DMS 273 treated with DMSO at 0.1 percent for 48 hours (cell line): ENCODE measurements at regions not wholly inside any gene's neighbourhood (a gene's known extent, or its start where the extent isn't known, plus 50 kb on each side); places are given as distances from the start of the nearest gene placed in this dataset.

Experiments used
- DNase-seq: peaks from one replicate; lab custom pipeline; 2025; lab: John Stamatoyannopoulos, UW

DNA sequence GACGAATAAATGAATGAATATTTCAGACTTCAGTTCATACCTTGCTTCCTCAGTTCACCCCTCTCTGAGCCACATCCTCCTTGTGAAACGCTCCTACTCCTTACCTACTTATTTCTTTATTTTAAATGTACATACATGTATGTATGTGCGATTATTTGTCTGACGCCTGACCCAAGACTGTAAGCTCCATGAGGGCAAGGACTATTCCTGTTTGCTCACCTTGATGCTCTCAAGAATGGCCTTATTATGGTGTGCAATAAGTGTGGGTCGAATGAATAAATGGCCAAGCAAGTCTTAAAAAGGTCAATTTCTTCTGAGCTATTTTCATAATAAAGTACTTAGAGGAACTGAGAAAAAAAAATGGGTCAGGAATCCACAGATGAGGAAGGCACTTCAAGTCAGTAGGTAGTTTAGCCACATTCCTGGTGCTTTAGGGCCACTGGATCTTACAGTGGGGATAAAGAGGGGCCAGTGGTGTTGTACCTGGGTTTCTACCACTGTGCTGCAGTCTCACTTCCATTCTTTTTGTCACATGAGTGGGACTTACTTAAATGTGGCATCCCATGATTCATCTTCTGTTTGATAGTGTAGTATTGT is 74.7 kb downstream of the SDC1 start:
- no peak for DNase-seq

- no peak for DNase-seq
Observed at GRCh38 chr2:20149703-20150030, 75.3 kb downstream of the SDC1 start.

- DNase-seq, result peak; percentile 37
Observed at GRCh38 chr2:20148923-20149702, 75.8 kb downstream of the SDC1 start.

DNA sequence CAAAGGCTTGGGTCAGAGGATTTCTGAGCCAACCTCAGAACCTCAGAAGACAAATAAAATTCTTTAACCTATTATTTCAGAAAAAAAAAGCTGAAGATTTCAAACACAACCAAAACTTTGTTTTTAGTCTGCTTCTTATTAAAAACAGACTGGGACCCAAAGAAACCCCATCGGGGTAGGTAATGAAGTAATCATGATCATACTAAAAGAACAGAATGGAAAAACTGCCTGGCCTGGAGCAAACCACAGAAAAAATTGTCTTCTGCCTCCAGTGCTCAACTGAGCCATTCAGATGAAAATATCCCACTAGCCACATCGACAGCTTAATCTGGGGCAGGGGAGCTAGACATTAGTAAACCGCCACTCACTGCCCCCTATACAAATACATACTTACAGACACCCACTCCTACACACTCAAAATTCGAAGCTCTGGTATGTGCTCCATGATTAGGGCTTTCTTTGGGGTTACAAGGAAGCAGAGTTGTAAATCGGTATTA is 76.5 kb downstream of the SDC1 start:
- no peak for DNase-seq

- DNase-seq, result no peak
Observed at GRCh38 chr2:20147351-20147750, 77.6 kb downstream of the SDC1 start.

DNA sequence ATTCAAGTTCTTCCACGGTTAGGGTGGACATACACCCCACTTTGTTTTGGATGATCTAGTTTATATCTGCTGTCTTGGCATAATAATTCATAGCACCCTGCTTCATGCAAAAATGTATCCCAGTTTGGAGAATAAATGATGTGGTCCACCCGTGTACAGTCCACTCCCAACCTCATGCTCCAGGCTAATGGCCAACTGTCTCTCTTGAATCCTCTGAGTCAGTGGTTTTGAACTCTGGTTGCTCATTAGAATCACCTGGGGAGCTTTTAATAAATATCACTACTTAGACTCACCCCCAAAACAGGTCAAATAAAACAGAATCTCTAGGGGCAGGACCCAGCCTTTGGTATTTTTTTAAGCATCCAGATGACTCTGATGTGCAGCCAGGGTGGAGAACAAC is 78.5 kb downstream of the SDC1 start:
- DNase-seq, result no peak

- DNase-seq, result no peak
Observed at GRCh38 chr2:20145497-20146193, 79.3 kb downstream of the SDC1 start.

DNA sequence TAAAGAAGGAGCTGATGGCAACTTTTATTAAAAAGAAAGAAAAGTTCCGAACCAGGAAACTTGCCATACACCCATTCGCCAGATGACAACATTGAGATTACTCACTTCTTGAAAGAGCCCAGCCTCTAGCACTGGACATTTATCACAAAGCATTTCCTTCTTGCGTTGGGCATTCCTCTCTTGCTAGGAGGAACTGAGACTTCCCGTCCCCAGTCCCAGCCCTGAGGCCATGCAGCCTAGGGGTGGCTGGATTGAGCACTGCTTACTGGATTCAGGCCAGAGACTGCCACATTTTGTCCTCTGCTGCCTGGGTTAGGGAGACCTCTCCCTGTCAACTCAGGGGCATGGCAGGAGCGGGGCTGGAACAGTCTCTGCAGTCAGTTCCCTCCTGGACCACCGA is 80.1 kb downstream of the SDC1 start:
- DNase-seq, result no peak

- DNase-seq, result no peak
Observed at GRCh38 chr2:20144196-20144595, 80.7 kb downstream of the SDC1 start.

DNA sequence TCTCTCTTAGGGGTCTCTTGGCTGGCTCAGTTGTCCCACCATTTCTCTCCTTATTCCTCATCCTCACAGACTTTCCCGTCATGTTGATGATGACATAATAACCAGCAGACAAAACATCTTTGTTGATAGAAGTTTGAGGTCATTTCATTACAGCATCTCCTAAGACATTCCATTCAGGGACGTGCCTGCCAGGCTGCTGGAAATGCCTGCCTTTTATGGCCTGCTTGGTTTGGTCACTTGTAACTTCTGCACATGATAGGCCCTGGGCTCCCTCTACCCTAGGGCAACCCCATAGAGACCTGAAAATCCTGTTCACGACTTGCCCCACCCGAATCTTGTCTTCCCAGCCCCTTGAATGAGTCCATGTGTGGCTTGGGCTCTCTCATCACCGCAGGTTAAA is 81.7 kb downstream of the SDC1 start:
- no peak for DNase-seq

GRCh38 chr2:20141806-20142205 is 83.1 kb downstream of the SDC1 start:
- DNase-seq, result no peak

DNA sequence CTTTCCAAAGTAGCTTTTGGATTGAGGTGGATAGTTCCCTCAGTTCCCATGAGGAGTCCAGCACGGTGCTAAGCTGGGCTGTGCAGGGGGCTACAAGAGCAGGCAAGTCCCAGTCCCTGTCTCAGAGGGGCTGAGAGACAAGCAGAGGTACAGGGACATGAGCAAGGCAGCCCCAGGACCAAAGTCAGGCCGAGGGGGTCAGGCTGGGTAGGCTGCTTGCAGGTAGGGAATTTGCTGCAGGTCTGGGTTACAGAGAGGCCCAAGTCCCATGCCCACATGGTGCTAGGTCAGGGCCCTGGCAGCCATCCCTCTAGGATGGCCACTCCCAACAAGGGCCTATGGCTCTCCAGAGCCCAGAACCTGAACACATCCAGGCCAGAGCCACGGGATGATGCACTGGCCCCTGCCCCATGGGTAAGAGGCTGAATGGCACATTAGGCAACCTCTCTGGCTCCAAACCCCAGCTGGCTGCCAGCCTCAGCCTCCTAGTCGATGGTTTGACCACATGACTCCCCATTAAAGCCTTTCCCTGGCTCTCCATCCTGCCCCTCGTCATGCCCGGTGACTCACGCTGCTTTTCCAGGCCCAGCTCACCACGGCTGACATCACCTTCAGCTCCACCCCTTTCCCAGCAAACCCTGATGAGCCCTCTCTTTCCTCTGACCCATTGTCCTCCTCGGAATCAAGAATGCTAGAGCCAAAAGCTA is 83.7 kb downstream of the SDC1 start:
- no peak for DNase-seq

DNA sequence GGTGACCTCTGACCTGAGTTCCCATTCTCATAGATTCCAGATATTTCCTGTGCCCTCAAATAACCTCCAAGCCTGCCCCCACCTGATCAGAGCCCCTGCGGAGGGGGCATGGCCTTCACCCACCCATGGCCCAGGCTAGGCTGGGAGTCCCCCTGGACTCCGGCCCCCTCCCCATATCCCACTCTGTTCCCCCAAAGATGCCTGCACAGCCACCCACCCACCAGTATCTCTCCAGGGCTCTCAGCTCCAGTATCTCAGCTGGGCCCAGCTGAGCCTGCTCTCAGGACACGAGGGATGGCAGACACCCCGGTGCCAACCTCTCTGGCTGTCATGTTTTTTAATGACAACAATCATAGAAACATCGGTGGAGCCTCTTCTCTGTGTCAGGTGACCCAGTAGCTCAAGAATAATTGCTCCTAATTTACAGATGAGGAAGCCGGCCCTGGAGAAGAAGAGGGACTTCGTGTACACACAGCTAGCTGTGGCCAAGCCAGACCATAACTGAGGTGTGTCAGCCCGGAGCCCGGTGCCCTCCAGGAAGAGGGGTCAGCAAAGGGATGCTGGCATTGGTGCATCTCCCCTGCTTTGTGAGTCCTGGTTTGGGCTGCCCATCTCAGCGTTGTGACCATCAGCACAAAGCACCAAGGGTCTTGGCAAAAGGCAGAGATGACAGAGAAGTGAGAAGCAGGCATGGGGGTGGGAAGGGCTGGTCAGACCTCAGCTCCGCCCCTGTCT is 84.4 kb downstream of the SDC1 start:
- no peak for DNase-seq

DNA sequence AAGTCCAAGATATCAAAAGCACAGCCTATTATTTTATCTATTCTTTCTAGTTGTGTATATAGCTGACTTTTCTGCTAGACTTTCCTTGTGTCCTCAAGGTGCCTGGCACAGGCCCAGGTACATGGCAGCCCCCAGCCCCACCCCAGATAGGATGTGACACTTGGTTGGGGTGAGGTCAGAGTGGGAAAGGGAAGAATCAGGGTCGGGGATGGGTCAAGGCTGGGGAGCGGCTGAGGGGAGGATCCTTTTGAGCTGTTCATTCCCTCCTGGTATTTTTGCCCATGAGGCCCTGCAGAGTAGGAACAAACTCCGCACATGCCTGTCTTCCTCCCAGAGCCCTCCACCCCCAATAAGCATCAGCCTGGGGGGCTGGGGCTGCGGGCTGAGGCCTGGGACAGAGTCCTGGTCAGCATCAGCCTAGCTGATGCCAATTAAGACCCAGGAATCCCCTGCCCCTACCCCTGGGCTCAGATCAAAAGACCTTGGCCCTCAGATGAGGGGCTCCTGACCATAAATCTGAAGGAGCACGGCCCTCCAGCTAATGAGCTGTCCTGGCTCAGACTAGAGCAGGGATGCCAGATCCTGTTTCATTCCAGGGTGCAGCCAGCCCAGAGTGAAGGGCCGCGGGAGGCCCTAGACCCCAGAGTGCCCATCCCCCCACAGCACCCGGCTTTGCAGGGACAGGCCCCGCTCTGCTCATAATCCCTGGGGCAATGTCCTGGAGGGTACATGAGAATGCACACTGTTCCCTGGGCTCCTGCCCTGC is 85.3 kb downstream of the SDC1 start:
- no peak for DNase-seq

GRCh38 chr2:20138696-20139095 is 86.2 kb downstream of the SDC1 start:
- no peak for DNase-seq

DNA sequence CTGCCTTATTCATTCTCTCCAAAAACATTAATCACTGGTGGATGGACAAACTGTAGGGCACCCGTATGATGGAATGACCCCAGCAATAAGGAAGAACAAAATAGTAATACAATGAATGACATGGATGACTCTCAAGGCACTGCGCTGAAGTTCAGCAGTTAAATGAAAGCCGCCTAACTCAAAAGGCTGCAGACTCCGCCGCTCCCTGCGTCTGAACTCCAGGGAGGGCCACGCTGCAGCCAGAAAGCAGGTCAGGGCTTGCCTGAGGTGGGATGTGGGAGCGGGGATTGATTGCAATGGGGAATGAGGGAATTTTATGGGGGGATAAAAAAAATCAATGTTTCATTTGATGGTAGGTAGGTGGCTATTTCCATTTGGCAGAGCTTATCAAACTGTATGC is 86.5 kb upstream of the LAPTM4A start:
- DNase-seq, result no peak

DNA sequence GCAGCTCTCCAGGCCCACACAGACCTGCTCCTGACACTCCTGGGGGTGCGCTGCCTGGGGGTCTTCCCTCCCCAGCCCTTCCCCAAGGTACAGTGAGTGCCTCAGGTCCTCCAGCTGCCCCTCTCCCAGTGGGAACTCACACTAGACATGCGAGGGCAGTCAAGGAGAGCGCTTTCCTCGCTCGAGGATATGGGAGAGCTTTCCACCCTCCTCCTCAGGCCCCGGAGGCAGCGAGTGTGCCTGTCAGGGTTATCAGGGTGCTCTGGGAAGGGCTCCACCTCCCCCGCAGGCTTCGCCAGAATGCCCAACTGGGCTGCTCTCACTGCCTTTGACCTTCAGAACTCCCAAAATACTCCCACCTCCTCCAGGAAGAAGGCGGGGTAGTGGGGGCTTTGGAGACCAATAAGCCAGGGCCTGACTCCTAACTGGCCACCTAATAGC is 85.7 kb upstream of the LAPTM4A start:
- no peak for DNase-seq

DNA sequence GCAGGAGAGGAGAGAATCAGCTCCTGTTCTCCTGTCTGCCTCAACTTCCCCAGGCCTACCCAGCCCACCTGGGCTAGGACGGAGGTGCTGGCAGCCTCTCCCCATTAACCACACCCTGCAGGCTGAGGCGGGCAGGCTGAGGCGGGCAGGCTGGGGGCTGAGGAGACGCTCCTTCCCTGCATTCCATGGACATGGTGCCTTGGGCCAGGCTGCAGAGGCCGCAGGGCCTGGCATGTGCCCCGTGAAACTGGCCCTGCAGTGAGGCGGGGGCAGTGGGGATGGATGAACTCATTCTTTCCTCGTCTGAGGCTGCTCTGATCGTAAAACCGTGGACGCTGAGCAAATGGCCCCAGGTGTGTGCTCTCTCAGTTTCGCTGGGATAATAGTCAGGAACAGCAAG is 84.7 kb upstream of the LAPTM4A start:
- DNase-seq, result no peak

GRCh38 chr2:20135631-20136050 is 84.2 kb upstream of the LAPTM4A start:
- peak; percentile 25 for DNase-seq

GRCh38 chr2:20132990-20133535 is 81.6 kb upstream of the LAPTM4A start:
- no peak for DNase-seq
